Hepatocyte (in vitro differentiated cells): ENCODE measurements at regions not wholly inside any gene's neighbourhood (a gene's known extent, or its start where the extent isn't known, plus 50 kb on each side); places are given as distances from the start of the nearest gene placed in this dataset.

ENCODE experiments used
- EZH2 ChIP-seq: fragments of 200-600 bp; sonication (generic); IDR thresholded peaks from 2 replicates; pipeline ENCODE4 v1.6.1; 2016; ENCODE audit warnings: antibody characterized with exemption, mild to moderate bottlenecking, borderline replicate concordance
- EZH2phosphoT487 ChIP-seq: fragments of 200-600 bp; sonication (generic); IDR thresholded peaks from one replicate; pipeline ENCODE4 v1.6.1; 2018; ENCODE audit warnings: antibody characterized with exemption, mild to moderate bottlenecking, low read depth, moderate library complexity; ENCODE audit not compliant: unreplicated experiment, severe bottlenecking
- TF ChIP-seq, protein P1 (sequence below): fragments of 200-600 bp; sonication (generic); IDR thresholded peaks from 2 replicates; pipeline ENCODE4 v1.5.1; 2016; ENCODE audit warnings: antibody characterized with exemption, mild to moderate bottlenecking; ENCODE audit not compliant: poor library complexity

DNA sequence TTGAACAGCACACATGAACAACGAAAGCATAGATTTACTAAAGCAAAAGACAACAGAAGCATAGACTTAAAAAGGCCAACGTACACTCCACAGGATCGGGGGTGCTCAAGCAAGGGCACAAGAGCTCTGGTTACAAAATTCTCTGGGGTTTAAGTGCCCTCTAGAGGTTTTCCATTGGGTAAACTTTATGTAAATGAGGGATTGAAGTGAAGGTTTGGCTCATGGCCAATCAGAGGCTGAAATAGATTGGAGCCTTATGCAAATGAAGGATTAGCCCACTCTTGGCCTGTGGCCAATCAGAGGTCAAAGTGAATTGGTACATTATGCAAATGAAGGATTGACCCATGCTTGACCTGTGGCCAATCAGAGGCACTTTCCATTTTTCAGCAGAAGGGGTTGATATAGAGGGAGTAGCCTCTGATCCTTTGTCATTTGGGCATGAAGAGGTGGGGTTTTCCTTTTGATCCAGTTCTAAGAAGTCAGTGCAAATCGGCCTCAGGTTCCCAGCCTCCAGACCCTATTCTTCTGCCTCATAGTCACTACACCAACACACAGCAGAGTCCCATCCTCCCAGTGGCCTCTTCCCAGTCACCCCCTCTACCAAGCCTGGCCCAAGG, 244.9 kb downstream of the THBS2 start:
- TF ChIP-seq, protein P1, sequence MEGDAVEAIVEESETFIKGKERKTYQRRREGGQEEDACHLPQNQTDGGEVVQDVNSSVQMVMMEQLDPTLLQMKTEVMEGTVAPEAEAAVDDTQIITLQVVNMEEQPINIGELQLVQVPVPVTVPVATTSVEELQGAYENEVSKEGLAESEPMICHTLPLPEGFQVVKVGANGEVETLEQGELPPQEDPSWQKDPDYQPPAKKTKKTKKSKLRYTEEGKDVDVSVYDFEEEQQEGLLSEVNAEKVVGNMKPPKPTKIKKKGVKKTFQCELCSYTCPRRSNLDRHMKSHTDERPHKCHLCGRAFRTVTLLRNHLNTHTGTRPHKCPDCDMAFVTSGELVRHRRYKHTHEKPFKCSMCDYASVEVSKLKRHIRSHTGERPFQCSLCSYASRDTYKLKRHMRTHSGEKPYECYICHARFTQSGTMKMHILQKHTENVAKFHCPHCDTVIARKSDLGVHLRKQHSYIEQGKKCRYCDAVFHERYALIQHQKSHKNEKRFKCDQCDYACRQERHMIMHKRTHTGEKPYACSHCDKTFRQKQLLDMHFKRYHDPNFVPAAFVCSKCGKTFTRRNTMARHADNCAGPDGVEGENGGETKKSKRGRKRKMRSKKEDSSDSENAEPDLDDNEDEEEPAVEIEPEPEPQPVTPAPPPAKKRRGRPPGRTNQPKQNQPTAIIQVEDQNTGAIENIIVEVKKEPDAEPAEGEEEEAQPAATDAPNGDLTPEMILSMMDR, result no peak
- no peak for TF ChIP-seq EZH2
- TF ChIP-seq EZH2phosphoT487, result no peak
